ENCODE measurements at regions not wholly inside any gene's neighbourhood (a gene's known extent, or its start where the extent isn't known, plus 50 kb on each side); places are given as distances from the start of the nearest gene placed in this dataset.

DNA sequence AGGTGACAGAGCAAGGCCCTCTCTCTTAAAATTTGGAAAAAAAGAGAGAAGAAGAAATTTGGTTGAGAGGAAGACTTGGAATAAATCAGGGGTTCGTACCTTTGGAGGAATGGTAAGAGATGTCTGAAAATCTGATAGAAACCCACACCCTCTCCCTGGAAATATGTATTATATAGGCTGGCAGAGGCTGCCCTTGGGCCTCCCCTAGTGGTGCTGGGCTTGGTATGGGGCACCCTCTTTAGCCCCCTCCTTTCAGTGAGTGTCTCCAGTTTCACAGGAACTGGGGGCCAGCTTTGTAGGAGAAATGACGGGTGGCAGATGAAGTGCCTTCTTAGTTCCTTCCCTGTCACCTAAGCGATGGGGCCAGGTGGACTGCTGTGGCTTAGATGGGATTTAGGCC is 82.9 kb upstream of the SLC2A1 start:
- TF ChIP-seq, protein P1, sequence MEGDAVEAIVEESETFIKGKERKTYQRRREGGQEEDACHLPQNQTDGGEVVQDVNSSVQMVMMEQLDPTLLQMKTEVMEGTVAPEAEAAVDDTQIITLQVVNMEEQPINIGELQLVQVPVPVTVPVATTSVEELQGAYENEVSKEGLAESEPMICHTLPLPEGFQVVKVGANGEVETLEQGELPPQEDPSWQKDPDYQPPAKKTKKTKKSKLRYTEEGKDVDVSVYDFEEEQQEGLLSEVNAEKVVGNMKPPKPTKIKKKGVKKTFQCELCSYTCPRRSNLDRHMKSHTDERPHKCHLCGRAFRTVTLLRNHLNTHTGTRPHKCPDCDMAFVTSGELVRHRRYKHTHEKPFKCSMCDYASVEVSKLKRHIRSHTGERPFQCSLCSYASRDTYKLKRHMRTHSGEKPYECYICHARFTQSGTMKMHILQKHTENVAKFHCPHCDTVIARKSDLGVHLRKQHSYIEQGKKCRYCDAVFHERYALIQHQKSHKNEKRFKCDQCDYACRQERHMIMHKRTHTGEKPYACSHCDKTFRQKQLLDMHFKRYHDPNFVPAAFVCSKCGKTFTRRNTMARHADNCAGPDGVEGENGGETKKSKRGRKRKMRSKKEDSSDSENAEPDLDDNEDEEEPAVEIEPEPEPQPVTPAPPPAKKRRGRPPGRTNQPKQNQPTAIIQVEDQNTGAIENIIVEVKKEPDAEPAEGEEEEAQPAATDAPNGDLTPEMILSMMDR (IDR thresholded peaks at IDR 0.05): no peak
- TF ChIP-seq POLR2A (IDR thresholded peaks at IDR 0.05): no peak
